NT2/D1 (cell line): ENCODE measurements at regions not wholly inside any gene's neighbourhood (a gene's known extent, or its start where the extent isn't known, plus 50 kb on each side); places are given as distances from the start of the nearest gene placed in this dataset.

Source experiments
- DNase-seq: peaks from one replicate; pipeline ENCODE4 v3.0.0-alpha.2; 2011; ENCODE audit warnings: low read depth, low spot score
- H3K27me3 ChIP-seq: 2 replicates; pipeline ENCODE4 v1.6.0; 2011; ENCODE audit warnings: mild to moderate bottlenecking; ENCODE audit not compliant: insufficient read length, insufficient read depth
- H3K36me3 ChIP-seq: 2 replicates; pipeline ENCODE4 v1.6.1; 2011; ENCODE audit warnings: mild to moderate bottlenecking, low read length, mixed read lengths; ENCODE audit not compliant: insufficient read depth, insufficient read length
- H3K4me1 ChIP-seq: 2 replicates; pipeline ENCODE4 v1.5.1; 2011; ENCODE audit not compliant: insufficient read depth, insufficient read length
- H3K4me3 ChIP-seq: 2 replicates; pipeline ENCODE4 v1.5.1; 2011; ENCODE audit warnings: low read depth; ENCODE audit not compliant: insufficient read length
- H3K9ac ChIP-seq: 2 replicates; pipeline ENCODE4 v1.6.0; 2011; ENCODE audit warnings: low read depth; ENCODE audit not compliant: insufficient read length
- H3K9me3 ChIP-seq: 2 replicates; pipeline ENCODE4 v1.5.1; 2011; ENCODE audit warnings: mild to moderate bottlenecking, low read length; ENCODE audit not compliant: insufficient read depth
- SUZ12 ChIP-seq: IDR thresholded peaks from 2 replicates; pipeline ENCODE4 v1.6.1; 2011; ENCODE audit not compliant: insufficient read length, insufficient read depth; ENCODE audit errors: extremely low read depth
- YY1 ChIP-seq: IDR thresholded peaks from 2 replicates; pipeline ENCODE4 v1.6.1; 2011; ENCODE audit not compliant: insufficient read length, insufficient read depth
- ZNF274 ChIP-seq: IDR thresholded peaks from 2 replicates; pipeline ENCODE4 v1.6.1; 2011; ENCODE audit warnings: mild to moderate bottlenecking, low read depth, low read length

- no peaks in the 10 kb centered on the region for H3K4me1 ChIP-seq
- H3K27me3 ChIP-seq: no peaks in the 10 kb centered on the region
- no peak overlapping the region for H3K9ac ChIP-seq
- H3K4me3 ChIP-seq: no peak overlapping the region
- H3K9me3 ChIP-seq: no peaks in the 10 kb centered on the region
- H3K36me3 ChIP-seq: no peaks in the 10 kb centered on the region
- DNase-seq: no peak
- TF ChIP-seq YY1: no peak
Measured at GRCh38 chr10:129078346-129078745, 388.7 kb upstream of the MGMT start.

- no peak for TF ChIP-seq ZNF274
- no peak for TF ChIP-seq SUZ12
- no peak for TF ChIP-seq YY1
Measured at GRCh38 chr10:129078746-129079145, 388.3 kb upstream of the MGMT start.

GRCh38 chr10:129079705-129080104 is 387.3 kb upstream of the MGMT start:
- no peak overlapping the region for H3K9ac ChIP-seq
- H3K4me3 ChIP-seq: no peak overlapping the region
- H3K27me3 ChIP-seq: no peaks in the 10 kb centered on the region
- no peaks in the 10 kb centered on the region for H3K4me1 ChIP-seq
- no peak for DNase-seq
- H3K9me3 ChIP-seq: no peaks in the 10 kb centered on the region
- H3K36me3 ChIP-seq: no peaks in the 10 kb centered on the region
- TF ChIP-seq SUZ12 (no peak), YY1 (no peak), ZNF274 (no peak)

More at GRCh38 chr10:129078746-129079145, 388.3 kb upstream of the MGMT start:
- no peak overlapping the region for H3K4me3 ChIP-seq
- DNase-seq: no peak
- no peaks in the 10 kb centered on the region for H3K36me3 ChIP-seq
- no peaks in the 10 kb centered on the region for H3K9me3 ChIP-seq
- no peaks in the 10 kb centered on the region for H3K4me1 ChIP-seq
- H3K27me3 ChIP-seq: no peaks in the 10 kb centered on the region
- no peak overlapping the region for H3K9ac ChIP-seq

- no peak for DNase-seq
- Histone ChIP-seq H3K4me3 (no peak overlapping the region), H3K36me3 (no peaks in the 10 kb centered on the region), H3K27me3 (no peaks in the 10 kb centered on the region), H3K4me1 (no peaks in the 10 kb centered on the region), H3K9me3 (no peaks in the 10 kb centered on the region), H3K9ac (no peak overlapping the region)
- TF ChIP-seq SUZ12 (no peak), ZNF274 (no peak), YY1 (no peak)
Measured at GRCh38 chr10:129085811-129086210, 381.2 kb upstream of the MGMT start.

GRCh38 chr10:129089341-129089740 is 377.7 kb upstream of the MGMT start:
- DNase-seq: no peak
- TF ChIP-seq SUZ12 (no peak), YY1 (no peak), ZNF274 (no peak)
- Histone ChIP-seq H3K9me3 (no peaks in the 10 kb centered on the region), H3K4me1 (no peaks in the 10 kb centered on the region), H3K9ac (no peak overlapping the region), H3K36me3 (no peaks in the 10 kb centered on the region), H3K27me3 (no peaks in the 10 kb centered on the region), H3K4me3 (no peak overlapping the region)

GRCh38 chr10:129090165-129090564 is 376.9 kb upstream of the MGMT start:
- Histone ChIP-seq H3K4me1 (no peaks in the 10 kb centered on the region), H3K36me3 (no peaks in the 10 kb centered on the region), H3K9me3 (no peaks in the 10 kb centered on the region), H3K27me3 (no peaks in the 10 kb centered on the region), H3K9ac (no peak overlapping the region), H3K4me3 (no peak overlapping the region)
- TF ChIP-seq YY1 (no peak), ZNF274 (no peak), SUZ12 (no peak)
- no peak for DNase-seq

GRCh38 chr10:129090618-129091366 is 376.2 kb upstream of the MGMT start:
- Histone ChIP-seq H3K27me3 (no peaks in the 10 kb centered on the region), H3K9me3 (no peaks in the 10 kb centered on the region), H3K36me3 (no peaks in the 10 kb centered on the region), H3K4me1 (no peaks in the 10 kb centered on the region), H3K4me3 (no peak overlapping the region), H3K9ac (no peak overlapping the region)
- DNase-seq: no peak
- no peak for TF ChIP-seq ZNF274
- TF ChIP-seq YY1: no peak
- TF ChIP-seq SUZ12: no peak

GRCh38 chr10:129093641-129094040 is 373.4 kb upstream of the MGMT start:
- no peak for DNase-seq
- no peaks in the 10 kb centered on the region for H3K9me3 ChIP-seq
- H3K4me1 ChIP-seq: no peaks in the 10 kb centered on the region
- TF ChIP-seq ZNF274 (no peak), YY1 (no peak), SUZ12 (no peak)
- H3K9ac ChIP-seq: no peak overlapping the region
- H3K36me3 ChIP-seq: no peaks in the 10 kb centered on the region
- no peak overlapping the region for H3K4me3 ChIP-seq
- H3K27me3 ChIP-seq: no peaks in the 10 kb centered on the region
